ENCODE measurements at regions not wholly inside any gene's neighbourhood (a gene's known extent, or its start where the extent isn't known, plus 50 kb on each side); places are given as distances from the start of the nearest gene placed in this dataset.

DNA sequence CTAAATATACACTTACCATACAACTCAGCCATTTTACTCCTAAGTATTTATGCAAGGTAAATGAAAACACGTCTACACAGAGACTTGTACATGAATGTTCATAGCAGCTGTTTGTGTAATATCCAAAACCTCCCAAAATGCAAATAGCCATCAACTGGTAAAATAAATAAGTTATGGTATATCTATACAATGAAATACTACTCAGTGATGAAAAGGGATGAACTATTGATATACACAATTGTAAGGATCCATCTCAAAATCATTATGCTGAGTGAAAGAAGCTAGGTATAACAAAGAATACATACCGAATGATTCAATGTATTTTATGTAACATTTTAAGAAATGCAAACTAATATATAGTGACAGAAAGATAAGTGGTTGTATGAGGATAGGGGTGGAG, 149.8 kb upstream of the TNFSF11 start:
- CTCF ChIA-PET (ENCODE audit: low intra/inter-chr PET ratio) = no interaction called here
- H3K36me3 ChIP-seq (ENCODE audit: control insufficient read depth, insufficient read depth, low read length) = no peaks in the 10 kb centered on the region
- no peak overlapping the region for H3K4me2 ChIP-seq (ENCODE audit: insufficient read depth, low read length)
- ATAC-seq (no peak), FAIRE-seq (no peak), DNase-seq (ENCODE audit: extremely low read depth in 1 of 4, low spot score in 3 of 4) (no peak)
- no peaks in the 10 kb centered on the region for H3K9me1 ChIP-seq (ENCODE audit: control insufficient read depth, insufficient read depth, low read length)
- H3K9ac ChIP-seq (ENCODE audit: insufficient read depth in 1 of 2, low read depth in 2 of 2, low read length in 2 of 2) = no peak overlapping the region
- H2AFZ ChIP-seq (ENCODE audit: low read depth, low read length) = 0 out of 2 replicates have a peak overlapping the region, but pooled peaks have one; percentile 14
- H3K4me1 ChIP-seq (replicated peaks in 1 of 2; ENCODE audit: control insufficient read depth in 2 of 2, insufficient read depth in 2 of 2, low read length in 2 of 2) = no peaks in the 10 kb centered on the region
- POLR2A ChIA-PET = no interaction called here
- intact Hi-C loops (cut with micrococcal nuclease) = no loop called here
- in situ Hi-C loops (cut with MboI) = no loop called here
- no peak for TF ChIP-seq ZEB2 (IDR thresholded peaks at IDR 0.05)
- TF ChIP-seq, protein P1, sequence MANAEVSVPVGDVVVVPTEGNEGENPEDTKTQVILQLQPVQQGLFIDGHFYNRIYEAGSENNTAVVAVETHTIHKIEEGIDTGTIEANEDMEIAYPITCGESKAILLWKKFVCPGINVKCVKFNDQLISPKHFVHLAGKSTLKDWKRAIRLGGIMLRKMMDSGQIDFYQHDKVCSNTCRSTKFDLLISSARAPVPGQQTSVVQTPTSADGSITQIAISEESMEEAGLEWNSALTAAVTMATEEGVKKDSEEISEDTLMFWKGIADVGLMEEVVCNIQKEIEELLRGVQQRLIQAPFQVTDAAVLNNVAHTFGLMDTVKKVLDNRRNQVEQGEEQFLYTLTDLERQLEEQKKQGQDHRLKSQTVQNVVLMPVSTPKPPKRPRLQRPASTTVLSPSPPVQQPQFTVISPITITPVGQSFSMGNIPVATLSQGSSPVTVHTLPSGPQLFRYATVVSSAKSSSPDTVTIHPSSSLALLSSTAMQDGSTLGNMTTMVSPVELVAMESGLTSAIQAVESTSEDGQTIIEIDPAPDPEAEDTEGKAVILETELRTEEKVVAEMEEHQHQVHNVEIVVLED (CRISPR knock-in tag; IDR thresholded peaks at IDR 0.05) = no peak
- TF ChIP-seq, protein P2, sequence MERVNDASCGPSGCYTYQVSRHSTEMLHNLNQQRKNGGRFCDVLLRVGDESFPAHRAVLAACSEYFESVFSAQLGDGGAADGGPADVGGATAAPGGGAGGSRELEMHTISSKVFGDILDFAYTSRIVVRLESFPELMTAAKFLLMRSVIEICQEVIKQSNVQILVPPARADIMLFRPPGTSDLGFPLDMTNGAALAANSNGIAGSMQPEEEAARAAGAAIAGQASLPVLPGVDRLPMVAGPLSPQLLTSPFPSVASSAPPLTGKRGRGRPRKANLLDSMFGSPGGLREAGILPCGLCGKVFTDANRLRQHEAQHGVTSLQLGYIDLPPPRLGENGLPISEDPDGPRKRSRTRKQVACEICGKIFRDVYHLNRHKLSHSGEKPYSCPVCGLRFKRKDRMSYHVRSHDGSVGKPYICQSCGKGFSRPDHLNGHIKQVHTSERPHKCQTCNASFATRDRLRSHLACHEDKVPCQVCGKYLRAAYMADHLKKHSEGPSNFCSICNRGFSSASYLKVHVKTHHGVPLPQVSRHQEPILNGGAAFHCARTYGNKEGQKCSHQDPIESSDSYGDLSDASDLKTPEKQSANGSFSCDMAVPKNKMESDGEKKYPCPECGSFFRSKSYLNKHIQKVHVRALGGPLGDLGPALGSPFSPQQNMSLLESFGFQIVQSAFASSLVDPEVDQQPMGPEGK (CRISPR knock-in tag; IDR thresholded peaks at IDR 0.05; ENCODE audit: borderline replicate concordance) = no peak
- TF ChIP-seq, protein P3, sequence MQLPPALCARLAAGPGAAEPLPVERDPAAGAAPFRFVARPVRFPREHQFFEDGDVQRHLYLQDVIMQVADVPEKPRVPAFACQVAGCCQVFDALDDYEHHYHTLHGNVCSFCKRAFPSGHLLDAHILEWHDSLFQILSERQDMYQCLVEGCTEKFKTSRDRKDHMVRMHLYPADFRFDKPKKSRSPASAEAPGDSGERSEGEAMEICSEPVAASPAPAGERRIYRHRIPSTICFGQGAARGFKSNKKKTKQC (CRISPR knock-in tag; IDR thresholded peaks at IDR 0.05) = no peak
- peak; percentile 53 for TF ChIP-seq RBM25 (IDR thresholded peaks at IDR 0.05; ENCODE audit: low read depth, low read length, severe bottlenecking)
- TF ChIP-seq, protein P4, sequence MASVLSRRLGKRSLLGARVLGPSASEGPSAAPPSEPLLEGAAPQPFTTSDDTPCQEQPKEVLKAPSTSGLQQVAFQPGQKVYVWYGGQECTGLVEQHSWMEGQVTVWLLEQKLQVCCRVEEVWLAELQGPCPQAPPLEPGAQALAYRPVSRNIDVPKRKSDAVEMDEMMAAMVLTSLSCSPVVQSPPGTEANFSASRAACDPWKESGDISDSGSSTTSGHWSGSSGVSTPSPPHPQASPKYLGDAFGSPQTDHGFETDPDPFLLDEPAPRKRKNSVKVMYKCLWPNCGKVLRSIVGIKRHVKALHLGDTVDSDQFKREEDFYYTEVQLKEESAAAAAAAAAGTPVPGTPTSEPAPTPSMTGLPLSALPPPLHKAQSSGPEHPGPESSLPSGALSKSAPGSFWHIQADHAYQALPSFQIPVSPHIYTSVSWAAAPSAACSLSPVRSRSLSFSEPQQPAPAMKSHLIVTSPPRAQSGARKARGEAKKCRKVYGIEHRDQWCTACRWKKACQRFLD (CRISPR knock-in tag; IDR thresholded peaks at IDR 0.05) = no peak
- no TSS peak for BruUV-seq (replicated peaks)
- WGBS (ENCODE audit: insufficient coverage, low coverage, missing lambda C conversion rate) = 4% methylated on average over 2 of the region's 2 CpGs
- H4K20me1 ChIP-seq (replicated peaks; ENCODE audit: control insufficient read depth, insufficient read depth, low read length) = no peaks in the 10 kb centered on the region
- no peaks in the 10 kb centered on the region for H3K27me3 ChIP-seq (ENCODE audit: control insufficient read depth in 2 of 2, insufficient read depth in 2 of 2, low read length in 2 of 2)
- no peaks in the 10 kb centered on the region for H3K9me3 ChIP-seq (replicated peaks; ENCODE audit: control insufficient read depth, insufficient read depth, low read depth, low read length)
- no peaks in the 10 kb centered on the region for H3K79me2 ChIP-seq (ENCODE audit: control insufficient read depth, insufficient read depth, low read length)
- no peak overlapping the region for H3K4me3 ChIP-seq
- H3K27ac ChIP-seq (ENCODE audit: extremely low read depth, low read depth, low read length) = no peak overlapping the region

All from K562 (cell line).